Smooth muscle cell (in vitro differentiated cells): ENCODE measurements at regions not wholly inside any gene's neighbourhood (a gene's known extent, or its start where the extent isn't known, plus 50 kb on each side); places are given as distances from the start of the nearest gene placed in this dataset.

Source experiments
- DNase-seq: peaks from one replicate; lab custom pipeline; 2025; ENCODE audit not compliant: unreplicated experiment; lab: John Stamatoyannopoulos, UW
- H2AFZ ChIP-seq: fragments of 200-600 bp; sonication (generic); 2 replicates; pipeline ENCODE4 v1.6.0; 2016; ENCODE audit warnings: antibody characterized with exemption, low read depth, mild to moderate bottlenecking
- H3F3A ChIP-seq: fragments of 200-600 bp; sonication (generic); 2 replicates; pipeline ENCODE4 v1.6.0; 2017; ENCODE audit warnings: antibody characterized with exemption, low read depth
- H3K27ac ChIP-seq: fragments of 200-600 bp; sonication (generic); 2 replicates; pipeline ENCODE4 v1.5.1; 2016; ENCODE audit warnings: low read depth, mild to moderate bottlenecking
- H3K27me3 ChIP-seq: fragments of 200-600 bp; sonication (generic); 2 replicates; pipeline ENCODE4 v1.6.1; 2016; ENCODE audit warnings: low read depth, mild to moderate bottlenecking
- H3K36me3 ChIP-seq: fragments of 200-600 bp; sonication (generic); 2 replicates; pipeline ENCODE4 v1.5.1; 2016; ENCODE audit warnings: low read depth
- H3K4me1 ChIP-seq: fragments of 200-600 bp; sonication (generic); 2 replicates; pipeline ENCODE4 v1.5.1; 2016; ENCODE audit warnings: low read depth
- H3K4me2 ChIP-seq: fragments of 200-600 bp; sonication (generic); 2 replicates; pipeline ENCODE4 v1.6.0; 2016; ENCODE audit warnings: mild to moderate bottlenecking
- H3K4me3 ChIP-seq: fragments of 200-600 bp; sonication (generic); 2 replicates; pipeline ENCODE4 v1.5.1; 2016; ENCODE audit warnings: mild to moderate bottlenecking
- H3K79me2 ChIP-seq: fragments of 200-600 bp; sonication (generic); 2 replicates; pipeline ENCODE4 v1.6.0; 2016; ENCODE audit warnings: low read depth, mild to moderate bottlenecking
- H3K9ac ChIP-seq: fragments of 200-600 bp; sonication (generic); 2 replicates; pipeline ENCODE4 v1.6.0; 2016; ENCODE audit warnings: low read depth
- H3K9me3 ChIP-seq: fragments of 200-600 bp; sonication (generic); replicated peaks from 2 replicates; pipeline ENCODE4 v1.5.1; 2016; ENCODE audit warnings: low read depth
- H4K20me1 ChIP-seq: fragments of 200-600 bp; sonication (generic); 2 replicates; pipeline ENCODE4 v1.6.0; 2016; ENCODE audit warnings: low read depth
- CTCF ChIP-seq: fragments of 200-600 bp; sonication (generic); IDR thresholded peaks from 2 replicates; pipeline ENCODE4 v1.5.1; 2017; ENCODE audit warnings: borderline replicate concordance, mild to moderate bottlenecking, antibody characterized with exemption; ENCODE audit not compliant: insufficient read depth, poor library complexity, severe bottlenecking
- WGBS: methylation state at CpG from one replicate; pipeline ENCODE4 v1.1.7; 2016; ENCODE audit warnings: low lambda C conversion rate; 5-methylcytosine and 5-hydroxymethylcytosine counted together

- no peaks in the 10 kb centered on the region for H3K36me3 ChIP-seq
- H3K27me3 ChIP-seq, result no peaks in the 10 kb centered on the region
- no peaks in the 10 kb centered on the region for H4K20me1 ChIP-seq
- no peak for TF ChIP-seq CTCF
- no peak overlapping the region for H3K4me3 ChIP-seq
- H3K79me2 ChIP-seq, result no peaks in the 10 kb centered on the region
- no peaks in the 10 kb centered on the region for H3K4me1 ChIP-seq
- no peaks in the 10 kb centered on the region for H3K9me3 ChIP-seq
- no peaks in the 10 kb centered on the region for H3F3A ChIP-seq
- H3K27ac ChIP-seq, result no peak overlapping the region
- no peak overlapping the region for H3K4me2 ChIP-seq
- WGBS, result 85% methylated on average over 2 of the region's 2 CpGs
- H2AFZ ChIP-seq, result no peak overlapping the region
- DNase-seq, result no peak
- H3K9ac ChIP-seq, result no peak overlapping the region
Measured at GRCh38 chr4:29326004-29326403, 1394.2 kb upstream of the PCDH7 start.

GRCh38 chr4:29326816-29327215, 1393.4 kb upstream of the PCDH7 start:
- H3K27ac ChIP-seq, result no peak overlapping the region
- no peak for DNase-seq
- H3K4me1 ChIP-seq, result no peaks in the 10 kb centered on the region
- no peaks in the 10 kb centered on the region for H3K27me3 ChIP-seq
- no peaks in the 10 kb centered on the region for H3K79me2 ChIP-seq
- no peak for TF ChIP-seq CTCF
- no peaks in the 10 kb centered on the region for H3K9me3 ChIP-seq
- no peaks in the 10 kb centered on the region for H3K36me3 ChIP-seq
- H3K9ac ChIP-seq, result no peak overlapping the region
- no peaks in the 10 kb centered on the region for H3F3A ChIP-seq
- 81% methylated on average over 2 of the region's 2 CpGs for WGBS
- no peak overlapping the region for H3K4me2 ChIP-seq
- no peak overlapping the region for H3K4me3 ChIP-seq
- no peak overlapping the region for H2AFZ ChIP-seq
- H4K20me1 ChIP-seq, result no peaks in the 10 kb centered on the region

GRCh38 chr4:29336861-29337260, 1383.3 kb upstream of the PCDH7 start:
- no peak for DNase-seq
- H3K4me3 ChIP-seq, result no peak overlapping the region

More at GRCh38 chr4:29336861-29337260, 1383.3 kb upstream of the PCDH7 start:
- 37% methylated on average over 1 of the region's 1 CpG for WGBS
- Histone ChIP-seq H3F3A (no peaks in the 10 kb centered on the region), H3K79me2 (no peaks in the 10 kb centered on the region), H3K36me3 (no peaks in the 10 kb centered on the region), H3K9me3 (no peaks in the 10 kb centered on the region), H4K20me1 (no peaks in the 10 kb centered on the region), H2AFZ (no peak overlapping the region), H3K4me1 (no peaks in the 10 kb centered on the region), H3K27ac (no peak overlapping the region), H3K9ac (no peak overlapping the region), H3K4me2 (no peak overlapping the region), H3K27me3 (no peaks in the 10 kb centered on the region)
- TF ChIP-seq CTCF, result no peak
